GM19025 (cell line): ENCODE measurements at regions not wholly inside any gene's neighbourhood (a gene's known extent, or its start where the extent isn't known, plus 50 kb on each side); places are given as distances from the start of the nearest gene placed in this dataset.
A peak's percentile ranks its signal among the peaks of the same experiment; 100 is the strongest.
"Not testable (repeated sequence)": the region's sequence is repeated elsewhere in the genome, so short reads cannot be mapped to it uniquely, and the experiment has no call there.

Experiments
- ATAC-seq: cut with Tn5 transposase; IDR thresholded peaks from one replicate; pipeline ENCODE4 v1.9.1; 2021; ENCODE audit warnings: mild to moderate bottlenecking, low read depth, moderate library complexity; ENCODE audit not compliant: unreplicated experiment

- no peak for ATAC-seq
These were observed 192.0 kb upstream of the HES1 start for GRCh38 chr3:193943851-193944517.

- ATAC-seq, result no peak
These were observed 191.4 kb upstream of the HES1 start for GRCh38 chr3:193944518-193944884.

- ATAC-seq, result no peak
These were observed 190.8 kb upstream of the HES1 start for GRCh38 chr3:193945143-193945542.

- ATAC-seq, result no peak
These were observed 189.0 kb upstream of the HES1 start for GRCh38 chr3:193946945-193947344.

- ATAC-seq, result no peak
These were observed 188.4 kb upstream of the HES1 start for GRCh38 chr3:193947596-193947995.

- no peak for ATAC-seq
These were observed 187.5 kb upstream of the HES1 start for GRCh38 chr3:193948459-193948858.

GRCh38 chr3:193951859-193952258 is 184.1 kb upstream of the HES1 start:
- ATAC-seq, result no peak

GRCh38 chr3:193954752-193955151 is 181.2 kb upstream of the HES1 start:
- no peak for ATAC-seq

- no peak for ATAC-seq
These were observed 180.2 kb upstream of the HES1 start for GRCh38 chr3:193955719-193956118.

- ATAC-seq, result no peak
These were observed 176.1 kb upstream of the HES1 start for GRCh38 chr3:193959861-193960260.

- no peak for ATAC-seq
These were observed 175.3 kb upstream of the HES1 start for GRCh38 chr3:193960487-193961274.

- no peak for ATAC-seq
These were observed 172.8 kb upstream of the HES1 start for GRCh38 chr3:193962986-193963685.

- ATAC-seq, result peak; percentile 87
These were observed 172.0 kb upstream of the HES1 start for GRCh38 chr3:193963808-193964516.

GRCh38 chr3:193964517-193964880 is 171.4 kb upstream of the HES1 start:
- ATAC-seq, result no peak

GRCh38 chr3:193968380-193968974 is 167.5 kb upstream of the HES1 start:
- ATAC-seq, result no peak

GRCh38 chr3:193970131-193970772 is 165.7 kb upstream of the HES1 start:
- not testable (repeated sequence) for ATAC-seq

GRCh38 chr3:193970773-193971206 is 165.2 kb upstream of the HES1 start:
- peak; percentile 4 for ATAC-seq

- peak; percentile 63 for ATAC-seq
These were observed 164.6 kb upstream of the HES1 start for GRCh38 chr3:193971261-193971751.

GRCh38 chr3:193971966-193972365 is 164.0 kb upstream of the HES1 start:
- no peak for ATAC-seq

- ATAC-seq, result no peak
These were observed 163.1 kb upstream of the HES1 start for GRCh38 chr3:193972832-193973231.
